OCI-LY7 (cell line): ENCODE measurements at regions not wholly inside any gene's neighbourhood (a gene's known extent, or its start where the extent isn't known, plus 50 kb on each side); places are given as distances from the start of the nearest gene placed in this dataset.

ENCODE experiments used
- BruUV-seq: library from RNA; stranded (reverse); fragments of 400-500 nt; replicated peaks from 2 replicates; lab custom pipeline; 2021; lab: Mats Ljungman, UMichigan
- CTCF ChIA-PET: fragments of 300-600 bp; sonication (Branson Sonifier 250); formaldehyde crosslinking; loops from one replicate; lab custom pipeline; 2022; ENCODE audit warnings: antibody characterized with exemption; ENCODE audit not compliant: unreplicated experiment; lab: Charles Lee
- POLR2A ChIA-PET: fragments of 300-600 bp; sonication (Branson Sonifier 250); formaldehyde crosslinking; loops from one replicate; lab custom pipeline; 2022; ENCODE audit warnings: antibody characterized with exemption; lab: Charles Lee
- DNase-seq: peaks from one replicate; pipeline ENCODE4 v3.0.0-alpha.2; 2015; ENCODE audit warnings: low spot score
- H2AFZ ChIP-seq: fragments of 200-600 bp; sonication (generic), shearing (Covaris generic); 2 replicates; pipeline ENCODE4 v1.6.1; 2014; ENCODE audit warnings: mild to moderate bottlenecking, antibody characterized with exemption, low read length, moderate library complexity
- H3K27ac ChIP-seq: fragments of 200-600 bp; sonication (generic); 2 replicates; pipeline ENCODE4 v1.5.1; 2014; ENCODE audit warnings: mixed run types, low read depth, mild to moderate bottlenecking, moderate library complexity, low read length, inconsistent platforms; ENCODE audit not compliant: poor library complexity, severe bottlenecking
- H3K36me3 ChIP-seq: fragments of 200-600 bp; sonication (generic); 2 replicates; pipeline ENCODE4 v1.6.1; 2014; ENCODE audit warnings: mild to moderate bottlenecking, antibody characterized with exemption, low read length, moderate library complexity, mixed read lengths; ENCODE audit not compliant: insufficient read depth
- H3K4me1 ChIP-seq: fragments of 200-600 bp; sonication (generic); 2 replicates; pipeline ENCODE4 v1.5.1; 2014; ENCODE audit warnings: mild to moderate bottlenecking, low read length; ENCODE audit not compliant: insufficient read depth, poor library complexity, severe bottlenecking
- H3K4me2 ChIP-seq: fragments of 200-600 bp; sonication (generic); 2 replicates; pipeline ENCODE4 v1.6.1; 2014; ENCODE audit warnings: mild to moderate bottlenecking, low read length
- H3K4me3 ChIP-seq: fragments of 200-600 bp; sonication (generic); 2 replicates; pipeline ENCODE4 v1.5.1; 2014; ENCODE audit warnings: mild to moderate bottlenecking, low read depth, low read length; ENCODE audit not compliant: poor library complexity, severe bottlenecking
- H3K79me2 ChIP-seq: fragments of 200-600 bp; sonication (generic); 2 replicates; pipeline ENCODE4 v1.6.1; 2016; ENCODE audit warnings: low read depth, mild to moderate bottlenecking, low read length, moderate library complexity, mixed read lengths; ENCODE audit not compliant: insufficient read depth
- H3K9me2 ChIP-seq: fragments of 200-600 bp; sonication (generic); 2 replicates; pipeline ENCODE4 v1.6.1; 2016; ENCODE audit warnings: mild to moderate bottlenecking, low read length, mixed read lengths; ENCODE audit not compliant: insufficient read depth
- H3K9me3 ChIP-seq: fragments of 200-600 bp; sonication (generic); 2 replicates; pipeline ENCODE4 v1.6.1; 2014; ENCODE audit warnings: mild to moderate bottlenecking, mixed run types, low read length, mixed read lengths
- H4K20me1 ChIP-seq: fragments of 200-600 bp; sonication (generic); 2 replicates; pipeline ENCODE4 v1.6.1; 2014; ENCODE audit warnings: mild to moderate bottlenecking, antibody characterized with exemption, low read length, moderate library complexity, mixed read lengths; ENCODE audit not compliant: insufficient read depth
- CTCF ChIP-seq: fragments of 200-600 bp; sonication (generic); conservative IDR thresholded peaks from 2 replicates; pipeline ENCODE4 v1.5.1; 2014; ENCODE audit warnings: mild to moderate bottlenecking, antibody characterized with exemption, low read length, moderate library complexity, mixed read lengths
- EZH2phosphoT487 ChIP-seq: fragments of 200-600 bp; sonication (generic); IDR thresholded peaks from 2 replicates; pipeline ENCODE4 v1.6.1; 2018; ENCODE audit warnings: low read depth, borderline replicate concordance, mild to moderate bottlenecking, mixed run types, antibody characterized with exemption, low read length, moderate library complexity, mixed read lengths
- intact Hi-C: fragments of 100-400 bp; cut with micrococcal nuclease; formaldehyde crosslinking; loops from one replicate; pipeline ENCODE4 v1.10.0; 2022; ENCODE audit not compliant: unreplicated experiment

- no peak overlapping the region for H3K4me3 ChIP-seq
- no peak overlapping the region for H3K27ac ChIP-seq
- no peak overlapping the region for H3K4me2 ChIP-seq
- no TSS peak for BruUV-seq
- H3K36me3 ChIP-seq = peaks cover 20% of the 10 kb centered on the region
- H4K20me1 ChIP-seq = no peaks in the 10 kb centered on the region
- intact Hi-C loops = no loop called here
- H3K9me3 ChIP-seq = no peaks in the 10 kb centered on the region
- H2AFZ ChIP-seq = no peak overlapping the region
- no peak for DNase-seq
- TF ChIP-seq EZH2phosphoT487 (no peak), CTCF (no peak)
- ChIA-PET CTCF (no interaction called here), POLR2A (interaction anchor here (0.6 kb wide), 1 partner anchor 359 kb away, joined by 6 read pairs; no protein-coding TSS in a partner anchor)
- H3K4me1 ChIP-seq = no peaks in the 10 kb centered on the region
- H3K9me2 ChIP-seq = no peaks in the 10 kb centered on the region
- no peaks in the 10 kb centered on the region for H3K79me2 ChIP-seq
Observed at GRCh38 chrX:7272346-7272745, 124.4 kb upstream of the PUDP start.

- Histone ChIP-seq H4K20me1 (no peaks in the 10 kb centered on the region), H3K9me3 (no peaks in the 10 kb centered on the region), H3K79me2 (no peaks in the 10 kb centered on the region), H3K4me1 (no peaks in the 10 kb centered on the region), H2AFZ (no peak overlapping the region), H3K27ac (no peak overlapping the region), H3K4me3 (no peak overlapping the region), H3K4me2 (no peak overlapping the region), H3K36me3 (peaks cover 12% of the 10 kb centered on the region), H3K9me2 (no peaks in the 10 kb centered on the region)
- POLR2A ChIA-PET = interaction anchor here (0.6 kb wide), 1 partner anchor 665 kb away, joined by 3 read pairs; no protein-coding TSS in a partner anchor
- no peak for DNase-seq
- intact Hi-C loops = no loop called here
- TF ChIP-seq CTCF (no peak), EZH2phosphoT487 (no peak)
- CTCF ChIA-PET = no interaction called here
- BruUV-seq = no TSS peak
Observed at GRCh38 chrX:7270933-7271332, 123.0 kb upstream of the PUDP start.

- CTCF ChIA-PET = no interaction called here
- no peak for DNase-seq
- intact Hi-C loops = no loop called here
- H3K79me2 ChIP-seq = no peaks in the 10 kb centered on the region
- POLR2A ChIA-PET = no interaction called here
- H4K20me1 ChIP-seq = no peaks in the 10 kb centered on the region
- H3K9me3 ChIP-seq = no peaks in the 10 kb centered on the region
- H3K4me2 ChIP-seq = no peak overlapping the region
- H3K27ac ChIP-seq = no peak overlapping the region
- H2AFZ ChIP-seq = no peak overlapping the region
- BruUV-seq = no TSS peak
- TF ChIP-seq CTCF = no peak
- no peak for TF ChIP-seq EZH2phosphoT487
- H3K4me3 ChIP-seq = no peak overlapping the region
- H3K36me3 ChIP-seq = peaks cover 9% of the 10 kb centered on the region; the same call in 1 of the 2 replicates
- H3K9me2 ChIP-seq = no peaks in the 10 kb centered on the region
- H3K4me1 ChIP-seq = no peaks in the 10 kb centered on the region
Observed at GRCh38 chrX:7269991-7270390, 122.0 kb upstream of the PUDP start.
